OCI-LY7 (cell line): ENCODE measurements at regions not wholly inside any gene's neighbourhood (a gene's known extent, or its start where the extent isn't known, plus 50 kb on each side); places are given as distances from the start of the nearest gene placed in this dataset.

Experiments
- CTCF ChIP-seq: fragments of 200-600 bp; sonication (generic); conservative IDR thresholded peaks from 2 replicates; pipeline ENCODE4 v1.5.1; 2014; ENCODE audit warnings: mild to moderate bottlenecking, antibody characterized with exemption, low read length, moderate library complexity, mixed read lengths
- EZH2phosphoT487 ChIP-seq: fragments of 200-600 bp; sonication (generic); IDR thresholded peaks from 2 replicates; pipeline ENCODE4 v1.6.1; 2018; ENCODE audit warnings: low read depth, borderline replicate concordance, mild to moderate bottlenecking, mixed run types, antibody characterized with exemption, low read length, moderate library complexity, mixed read lengths

GRCh38 chr6:23267651-23268050 is 698.3 kb downstream of the HDGFL1 start:
- TF ChIP-seq CTCF (no peak), EZH2phosphoT487 (no peak)
